Neuronal stem cell (in vitro differentiated cells): ENCODE measurements at regions not wholly inside any gene's neighbourhood (a gene's known extent, or its start where the extent isn't known, plus 50 kb on each side); places are given as distances from the start of the nearest gene placed in this dataset.
A peak's percentile ranks its signal among the peaks of the same experiment; 100 is the strongest.

ENCODE experiments used
- DNase-seq: peaks from one replicate; pipeline ENCODE4 v3.0.0-alpha.2; 2013; ENCODE audit warnings: low spot score
- H2AFZ ChIP-seq: one replicate; pipeline ENCODE4 v1.6.1; 2013; ENCODE audit warnings: mild to moderate bottlenecking, low read length, inconsistent platforms
- H2AK5ac ChIP-seq: 2 replicates; pipeline ENCODE4 v1.6.1; 2013; ENCODE audit warnings: low read depth, mild to moderate bottlenecking, inconsistent platforms, low read length, moderate library complexity, mixed read lengths
- H2BK120ac ChIP-seq: 2 replicates; pipeline ENCODE4 v1.6.1; 2013; ENCODE audit warnings: low read depth, mild to moderate bottlenecking, inconsistent platforms, low read length, moderate library complexity, mixed read lengths
- H2BK12ac ChIP-seq: one replicate; pipeline ENCODE4 v1.6.1; 2013; ENCODE audit warnings: low read length, inconsistent platforms
- H2BK15ac ChIP-seq: 2 replicates; pipeline ENCODE4 v1.6.1; 2013; ENCODE audit warnings: mild to moderate bottlenecking, low read length, inconsistent platforms, mixed read lengths
- H2BK5ac ChIP-seq: one replicate; pipeline ENCODE4 v1.6.1; 2013; ENCODE audit warnings: inconsistent platforms, mild to moderate bottlenecking, low read length, moderate library complexity
- H3K14ac ChIP-seq: one replicate; pipeline ENCODE4 v1.6.1; 2013; ENCODE audit warnings: low read length, inconsistent platforms
- H3K18ac ChIP-seq: 2 replicates; pipeline ENCODE4 v1.6.1; 2013; ENCODE audit warnings: low read length, inconsistent platforms
- H3K23ac ChIP-seq: 2 replicates; pipeline ENCODE4 v1.6.1; 2013; ENCODE audit warnings: low read depth, mild to moderate bottlenecking, mixed read lengths, low read length, inconsistent platforms; ENCODE audit not compliant: poor library complexity
- H3K27ac ChIP-seq: replicated peaks from 3 replicates; pipeline ENCODE4 v1.5.1; 2013; ENCODE audit warnings: low read length, inconsistent platforms
- H3K27me3 ChIP-seq, 3 experiments: 2 replicates each; pipeline ENCODE4 v1.6.1; 2013; ENCODE audit warnings: low read length in 3 of 3, mild to moderate bottlenecking in 2 of 3, inconsistent platforms in 1 of 3, low read depth in 1 of 3, mixed read lengths in 1 of 3, moderate library complexity in 1 of 3; ENCODE audit not compliant: control insufficient read depth in 3 of 3, insufficient read depth in 3 of 3
- H3K36me3 ChIP-seq, 2 donors: replicated peaks in 1 of 2; 2 replicates each; pipeline ENCODE4 v1.6.1; 2013; ENCODE audit warnings: low read length in 2 of 2; ENCODE audit not compliant: control insufficient read depth in 2 of 2, insufficient read depth in 2 of 2
- H3K4ac ChIP-seq: 2 replicates; pipeline ENCODE4 v1.6.1; 2013; ENCODE audit warnings: inconsistent platforms, mild to moderate bottlenecking, low read length, moderate library complexity
- H3K4me1 ChIP-seq, 2 donors: 1 replicate in 1 of 2; 2 replicates in 1 of 2; pipeline ENCODE4 v1.6.1; 2013; ENCODE audit warnings: low read length in 2 of 2, low read depth in 1 of 2; ENCODE audit not compliant: control insufficient read depth in 2 of 2, insufficient read depth in 1 of 2
- H3K4me2 ChIP-seq: one replicate; pipeline ENCODE4 v1.6.1; 2013; ENCODE audit warnings: mild to moderate bottlenecking, low read length, inconsistent platforms; ENCODE audit not compliant: insufficient read depth, poor library complexity, severe bottlenecking
- H3K4me3 ChIP-seq, 2 donors: 2 replicates each; pipeline ENCODE4 v1.5.1; 2013; ENCODE audit warnings: low read length in 2 of 2, mild to moderate bottlenecking in 2 of 2, inconsistent platforms in 1 of 2, moderate library complexity in 1 of 2
- H3K79me1 ChIP-seq: one replicate; pipeline ENCODE4 v1.6.1; 2013; ENCODE audit warnings: low read depth, mild to moderate bottlenecking, inconsistent platforms, low read length, moderate library complexity
- H3K9ac ChIP-seq: one replicate; pipeline ENCODE4 v1.6.1; 2013; ENCODE audit warnings: mild to moderate bottlenecking, low read depth, low read length, inconsistent platforms; ENCODE audit not compliant: poor library complexity
- H3K9me3 ChIP-seq, 2 donors: replicated peaks in 1 of 2; 2 replicates each; pipeline versions ENCODE3 to v1.6.1; 2013; ENCODE audit warnings: low read length in 2 of 2, mild to moderate bottlenecking in 2 of 2, inconsistent platforms in 1 of 2, low read depth in 1 of 2, mixed read lengths in 1 of 2, moderate library complexity in 1 of 2; ENCODE audit not compliant: control insufficient read depth in 2 of 2, insufficient read depth in 1 of 2
- H4K8ac ChIP-seq: one replicate; pipeline ENCODE4 v1.6.1; 2013; ENCODE audit warnings: low read depth, mild to moderate bottlenecking, inconsistent platforms, low read length, moderate library complexity
- H4K91ac ChIP-seq: one replicate; pipeline ENCODE4 v1.6.1; 2013; ENCODE audit warnings: low read length, low read depth, mild to moderate bottlenecking, inconsistent platforms; ENCODE audit not compliant: poor library complexity
- WGBS, 2 donors: extraction: QIAGEN DNeasy Blood & Tissue Kit; methylation state at CpG; one replicate each; pipeline ENCODE4 v1.1.7; 2013; ENCODE audit warnings: missing lambda C conversion rate in 2 of 2, mixed read lengths in 1 of 2; ENCODE audit not compliant: insufficient read length in 2 of 2, insufficient replicate concordance in 1 of 2; ENCODE audit errors: extremely low coverage in 2 of 2; 5-methylcytosine and 5-hydroxymethylcytosine counted together

DNA sequence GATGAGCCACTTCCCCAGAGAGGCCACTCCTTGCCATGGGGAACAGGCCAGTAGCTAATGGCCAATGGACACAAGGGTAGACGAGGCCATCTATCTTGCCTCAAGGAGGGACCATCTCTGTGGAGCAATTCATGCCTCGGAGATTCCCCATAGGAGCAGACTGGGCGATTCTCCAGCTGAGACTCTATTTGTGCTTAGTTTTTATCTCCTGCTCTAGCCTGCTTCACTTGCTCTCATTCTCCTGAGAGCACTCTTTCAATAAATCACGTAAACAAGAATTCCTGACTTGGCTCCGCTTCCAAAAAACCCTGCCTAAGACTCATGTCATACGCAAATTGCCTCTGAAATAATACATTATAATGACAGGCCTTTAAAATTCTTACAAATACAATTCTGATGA is 396.4 kb upstream of the USP15 start:
- H3K14ac ChIP-seq: no peak overlapping the region
- H3K9me3 ChIP-seq: no peaks in the 10 kb centered on the region
- no peak overlapping the region for H3K18ac ChIP-seq
- H3K9ac ChIP-seq: no peak overlapping the region
- no peak overlapping the region for H3K4me2 ChIP-seq
- no peak overlapping the region for H2BK5ac ChIP-seq
- H3K27ac ChIP-seq: no peak overlapping the region
- H2BK12ac ChIP-seq: no peak overlapping the region
- no peak overlapping the region for H2BK120ac ChIP-seq
- WGBS, 2 donors: no CpG with 5 or more reads among the region's 6 CpGs
- peaks cover 2% of the 10 kb centered on the region in 2 donors for H3K4me1 ChIP-seq
- no peak overlapping the region for H3K4ac ChIP-seq
- H3K4me3 ChIP-seq: no peak overlapping the region
- no peaks in the 10 kb centered on the region for H3K27me3 ChIP-seq
- H4K91ac ChIP-seq: no peak overlapping the region
- H4K8ac ChIP-seq: no peak overlapping the region
- H3K79me1 ChIP-seq: no peaks in the 10 kb centered on the region
- no peak overlapping the region for H2BK15ac ChIP-seq
- no peak overlapping the region for H3K23ac ChIP-seq
- H3K36me3 ChIP-seq: no peaks in the 10 kb centered on the region
- no peak for DNase-seq
- no peak overlapping the region for H2AFZ ChIP-seq
- H2AK5ac ChIP-seq: no peak overlapping the region

GRCh38 chr12:61869796-61870195 is 390.4 kb upstream of the USP15 start:
- Histone ChIP-seq H3K27ac (no peak overlapping the region), H4K8ac (no peak overlapping the region), H3K36me3 (no peaks in the 10 kb centered on the region), H3K4me3 (no peak overlapping the region), H3K4me2 (no peak overlapping the region), H3K79me1 (no peaks in the 10 kb centered on the region), H2BK5ac (no peak overlapping the region), H3K27me3 (no peaks in the 10 kb centered on the region), H2AK5ac (no peak overlapping the region), H2BK12ac (no peak overlapping the region), H3K14ac (no peak overlapping the region), H3K9me3 (no peaks in the 10 kb centered on the region), H2AFZ (no peak overlapping the region), H3K4me1 (peaks cover 2% of the 10 kb centered on the region in 2 donors), H4K91ac (no peak overlapping the region), H3K18ac (no peak overlapping the region), H3K23ac (no peak overlapping the region), H3K4ac (no peak overlapping the region), H2BK15ac (no peak overlapping the region), H2BK120ac (no peak overlapping the region), H3K9ac (no peak overlapping the region)
- DNase-seq: no peak
- no CpG with 5 or more reads among the region's 2 CpGs for WGBS, 2 donors

- Histone ChIP-seq H3K4me2 (no peak overlapping the region), H3K36me3 (no peaks in the 10 kb centered on the region), H3K4ac (no peak overlapping the region), H2BK5ac (no peak overlapping the region), H3K4me3 (no peak overlapping the region), H3K23ac (no peak overlapping the region), H3K9ac (no peak overlapping the region), H2AFZ (peak overlapping the region; percentile 23), H3K18ac (no peak overlapping the region), H4K91ac (no peak overlapping the region), H2AK5ac (no peak overlapping the region), H3K27ac (no peak overlapping the region), H3K27me3 (no peaks in the 10 kb centered on the region), H3K9me3 (no peaks in the 10 kb centered on the region), H3K79me1 (no peaks in the 10 kb centered on the region), H2BK12ac (no peak overlapping the region), H3K14ac (no peak overlapping the region), H4K8ac (no peak overlapping the region), H2BK15ac (no peak overlapping the region), H3K4me1 (no peaks in the 10 kb centered on the region), H2BK120ac (no peak overlapping the region)
- WGBS, 2 donors: no CpG with 5 or more reads among the region's 3 CpGs
- no peak for DNase-seq
These were observed 389.3 kb upstream of the USP15 start for GRCh38 chr12:61870658-61871484.

DNA sequence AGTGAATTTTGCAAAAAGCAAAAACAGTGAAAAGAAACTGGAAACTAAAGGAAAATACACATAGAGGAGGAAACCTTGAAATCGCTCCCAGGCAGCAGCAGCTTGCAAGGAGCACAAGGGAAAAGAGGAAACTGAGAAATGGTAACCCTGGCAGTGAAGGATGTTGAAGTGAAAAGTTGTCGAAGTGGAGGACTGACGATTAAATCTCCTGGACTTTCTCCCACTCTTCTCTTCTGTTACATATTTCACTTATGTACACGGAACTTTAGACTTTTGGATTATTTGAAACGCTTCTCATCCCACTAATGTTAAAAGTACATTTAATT is 388.8 kb upstream of the USP15 start:
- no peak overlapping the region for H3K4me3 ChIP-seq
- no peaks in the 10 kb centered on the region for H3K79me1 ChIP-seq
- H3K23ac ChIP-seq: no peak overlapping the region
- no peak overlapping the region for H3K27ac ChIP-seq
- no peak overlapping the region for H3K14ac ChIP-seq
- no peak for DNase-seq
- H3K18ac ChIP-seq: no peak overlapping the region
- H2BK5ac ChIP-seq: no peak overlapping the region
- peak overlapping the region; percentile 23 for H2AFZ ChIP-seq
- H4K91ac ChIP-seq: no peak overlapping the region
- no peaks in the 10 kb centered on the region for H3K36me3 ChIP-seq
- H3K4me1 ChIP-seq: no peaks in the 10 kb centered on the region
- no peaks in the 10 kb centered on the region for H3K27me3 ChIP-seq
- H2BK15ac ChIP-seq: no peak overlapping the region
- no peak overlapping the region for H4K8ac ChIP-seq
- no peak overlapping the region for H2AK5ac ChIP-seq
- no peak overlapping the region for H2BK120ac ChIP-seq
- WGBS, 2 donors: no CpG with 5 or more reads among the region's 5 CpGs
- H3K9ac ChIP-seq: no peak overlapping the region
- H3K4me2 ChIP-seq: no peak overlapping the region
- no peak overlapping the region for H3K4ac ChIP-seq
- H2BK12ac ChIP-seq: no peak overlapping the region
- no peaks in the 10 kb centered on the region for H3K9me3 ChIP-seq
